ENCODE measurements at regions not wholly inside any gene's neighbourhood (a gene's known extent, or its start where the extent isn't known, plus 50 kb on each side); places are given as distances from the start of the nearest gene placed in this dataset.

DNA sequence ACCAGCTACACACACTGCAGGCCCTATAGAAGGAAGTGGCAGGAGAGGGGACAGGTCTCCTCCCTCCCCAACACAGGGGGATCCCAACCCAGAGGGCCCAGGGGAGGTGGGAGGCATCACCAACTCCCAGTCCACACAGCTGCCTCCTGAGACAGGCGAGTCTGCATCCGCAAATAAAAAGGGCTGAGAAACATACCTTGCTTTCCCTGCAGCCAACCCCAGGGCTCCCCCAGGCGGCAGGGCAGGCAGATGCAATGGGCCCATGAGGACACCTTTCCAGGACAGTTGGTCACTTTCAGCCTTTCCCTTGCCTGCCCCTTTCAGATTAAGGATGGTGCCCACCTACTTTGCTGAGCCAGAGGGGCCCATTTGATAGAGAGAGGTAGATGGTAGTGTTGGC lies 180.0 kb downstream of the BRD1 start:
- DNase-seq (ENCODE audit: low spot score) = no peak
- intact Hi-C loops (cut with DNase I) = no loop called here

DNA sequence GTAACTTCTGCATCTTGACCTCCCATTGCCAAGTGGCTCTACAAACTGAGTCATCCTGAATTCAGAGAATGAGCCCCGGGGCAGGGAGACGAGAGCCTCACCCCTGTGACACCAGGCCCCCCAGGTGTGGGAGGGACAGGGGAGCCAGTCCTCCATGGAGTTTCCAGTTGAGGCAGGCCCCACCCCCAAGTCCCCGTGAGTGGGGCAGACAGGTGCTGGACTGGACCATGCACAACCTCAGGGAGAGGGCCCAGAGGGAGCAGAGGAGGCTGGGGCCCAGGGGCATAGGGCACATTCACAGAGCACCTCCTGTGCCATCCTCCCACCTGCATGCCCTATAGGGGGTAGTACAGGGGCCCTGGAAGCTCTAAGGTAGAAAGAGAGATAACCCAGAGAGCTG lies 180.8 kb downstream of the BRD1 start:
- intact Hi-C loops (cut with DNase I) = no loop called here
- DNase-seq (ENCODE audit: low spot score) = no peak

DNA sequence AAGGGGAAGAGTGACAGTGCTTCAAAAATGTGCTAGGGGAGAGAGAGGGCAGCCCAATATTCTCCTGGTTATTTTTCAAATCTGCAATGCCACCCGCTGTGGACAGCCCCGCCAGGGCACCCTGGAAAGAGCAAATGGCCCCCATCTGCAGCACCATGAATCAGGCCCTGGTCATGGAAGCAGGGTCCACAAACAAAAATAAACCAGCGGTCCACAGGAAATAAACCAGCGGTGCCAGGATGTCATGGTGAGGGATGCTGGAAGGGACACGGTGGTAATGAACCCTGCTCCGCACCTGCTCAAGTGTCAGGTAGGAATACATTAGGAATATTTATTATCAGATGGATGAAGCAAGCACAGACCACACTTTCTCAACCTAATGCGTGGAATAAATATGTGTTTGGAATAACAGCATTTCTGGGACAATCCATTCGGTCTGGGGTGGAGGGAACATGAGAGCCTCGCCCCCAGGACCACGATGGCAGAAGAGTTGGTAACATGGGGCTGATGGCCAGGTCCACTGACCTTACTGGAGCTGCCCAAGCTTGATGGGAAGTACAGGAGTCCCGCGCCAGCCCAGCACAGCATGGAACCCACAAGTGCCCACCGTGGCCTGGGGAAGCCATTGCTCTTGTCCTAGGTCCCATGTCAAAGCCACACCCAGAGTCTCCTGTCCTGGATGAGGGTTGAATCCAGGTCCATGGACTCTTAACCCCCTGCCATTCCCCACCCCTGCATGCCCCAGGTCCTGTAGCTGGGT lies 181.7 kb downstream of the BRD1 start:
- no peak for DNase-seq (ENCODE audit: low spot score)
- intact Hi-C loops (cut with DNase I) = no loop called here

DNA sequence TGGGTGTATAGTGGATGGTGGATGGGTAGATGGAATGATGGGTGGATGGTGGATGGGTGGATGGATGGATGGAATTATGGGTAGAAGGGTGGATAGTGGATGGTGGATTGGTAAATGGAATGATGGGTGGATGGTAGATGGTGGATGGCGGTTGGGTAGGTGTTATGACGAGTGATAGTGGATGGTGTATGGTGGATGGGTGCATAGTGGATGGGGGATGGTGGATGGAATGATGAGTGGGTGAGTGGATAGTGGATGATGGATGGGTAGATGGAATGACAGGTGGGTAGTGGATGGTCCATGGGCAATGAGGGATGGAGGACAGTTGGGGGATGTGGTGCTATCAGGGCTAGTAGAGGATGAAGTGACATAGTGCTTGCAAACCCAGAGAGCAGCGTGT lies 182.4 kb downstream of the BRD1 start:
- intact Hi-C loops (cut with DNase I) = no loop called here

DNA sequence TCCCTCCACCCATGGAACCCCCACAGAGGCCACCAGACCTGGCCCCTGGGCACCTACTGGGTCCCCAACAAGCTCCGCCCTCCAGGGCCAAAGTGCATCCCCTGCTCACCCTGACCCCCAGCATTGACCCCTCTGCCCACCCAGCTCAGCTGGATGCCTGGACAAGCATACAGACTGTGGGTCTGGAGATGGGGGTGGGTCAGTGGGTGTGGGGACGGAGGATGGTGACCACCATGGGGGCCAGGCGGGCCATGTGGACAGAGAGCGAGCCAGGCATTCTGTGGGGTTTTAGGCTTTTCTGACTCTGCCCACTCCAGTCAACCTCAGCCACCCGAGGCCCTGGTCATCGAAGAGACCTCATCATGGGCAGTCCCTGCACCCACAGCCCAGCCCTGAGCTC lies 183.7 kb downstream of the BRD1 start:
- intact Hi-C loops (cut with DNase I) = no loop called here
- no peak for DNase-seq (ENCODE audit: low spot score)

More for the DNA sequence above, 182.4 kb downstream of the BRD1 start:
- DNase-seq (ENCODE audit: low spot score) = no peak

DNA sequence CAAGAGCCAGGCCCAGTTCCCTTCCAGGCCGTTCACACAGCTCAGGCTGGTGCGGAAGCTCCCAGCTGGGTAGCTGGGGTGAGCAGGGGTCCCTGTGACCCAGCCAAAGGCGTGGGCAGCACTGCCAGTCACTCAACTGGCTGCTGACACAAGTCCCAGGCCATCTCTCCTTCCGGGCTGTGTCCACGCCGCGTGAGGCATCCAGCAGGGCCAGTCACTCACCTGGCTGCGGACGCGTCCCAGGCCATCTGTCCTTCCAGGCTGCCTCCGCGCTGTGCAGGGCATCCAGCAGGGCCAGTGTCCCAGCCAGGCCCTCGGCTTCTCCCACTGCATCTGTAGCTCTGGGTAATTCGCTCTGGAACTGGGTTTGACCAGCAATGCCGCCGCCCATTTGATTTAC lies 184.2 kb downstream of the BRD1 start:
- intact Hi-C loops (cut with DNase I) = no loop called here
- no peak for DNase-seq (ENCODE audit: low spot score)

DNA sequence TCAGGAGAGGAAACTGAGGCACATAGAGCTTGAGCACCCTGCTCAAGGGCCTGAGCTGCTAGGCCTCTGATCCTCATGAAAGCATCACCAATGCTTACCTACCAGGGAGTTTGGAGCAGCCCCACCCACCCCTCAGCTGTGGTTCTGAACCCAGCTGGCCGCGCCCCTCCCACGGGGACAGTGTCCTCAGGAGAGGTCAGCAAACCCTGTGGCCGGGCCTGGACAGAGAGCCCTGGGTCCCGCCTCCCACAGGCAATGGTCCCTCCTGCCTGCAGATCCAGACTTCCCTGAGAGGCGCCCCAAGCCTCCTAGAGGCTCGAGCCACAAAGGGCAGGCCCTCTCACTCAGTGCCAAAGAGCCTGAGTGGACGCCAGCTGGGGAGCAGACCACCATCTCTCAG lies 184.9 kb downstream of the BRD1 start:
- intact Hi-C loops (cut with DNase I) = no loop called here
- no peak for DNase-seq (ENCODE audit: low spot score)

DNA sequence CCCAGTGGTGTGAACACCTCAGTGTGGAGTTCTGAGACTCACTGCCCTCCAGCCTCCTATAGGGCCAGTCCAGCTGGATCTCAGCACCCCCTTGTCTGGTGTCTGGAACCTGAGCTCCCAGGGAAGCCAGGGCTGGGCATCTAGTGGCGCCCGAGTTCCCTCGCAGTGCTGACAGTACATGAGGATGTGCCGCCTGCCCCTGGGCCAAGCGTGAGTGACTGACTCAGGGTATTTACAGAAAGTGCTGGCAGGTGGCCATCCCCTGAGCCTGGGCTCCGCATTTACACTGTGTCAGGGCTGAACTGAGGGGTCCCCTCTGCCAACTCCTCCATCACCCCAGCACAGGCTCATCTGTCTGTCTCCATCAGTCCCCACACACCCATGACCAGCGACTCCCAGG lies 185.3 kb downstream of the BRD1 start:
- intact Hi-C loops (cut with DNase I) = no loop called here
- no peak for DNase-seq (ENCODE audit: low spot score)

DNA sequence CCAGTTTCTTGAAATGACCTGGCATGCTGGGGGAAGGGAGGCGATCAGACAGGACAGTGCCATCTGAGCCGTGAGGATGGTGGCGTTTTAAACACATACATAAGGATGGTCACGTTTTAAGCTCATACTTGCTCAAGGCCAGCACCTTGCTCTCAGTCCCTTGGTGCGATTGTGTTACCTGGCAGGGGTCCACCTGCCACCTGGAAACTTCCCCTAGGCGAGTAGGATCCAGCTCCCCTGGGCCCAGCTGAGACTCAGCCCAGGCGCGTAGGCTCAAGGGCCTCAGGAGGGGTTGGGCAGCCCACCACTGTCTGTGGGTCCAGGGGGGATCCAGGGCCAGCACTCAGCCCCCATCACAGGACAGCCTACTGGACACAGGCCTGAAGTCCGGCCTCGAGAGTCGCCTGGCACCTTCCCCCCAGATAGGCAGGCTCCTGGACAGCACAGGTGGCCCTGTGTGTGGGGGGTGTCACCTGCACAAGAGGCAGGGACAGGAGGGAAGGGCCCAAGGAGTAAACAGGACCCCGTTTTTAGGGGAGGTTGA lies 185.8 kb downstream of the BRD1 start:
- intact Hi-C loops (cut with DNase I) = no loop called here
- DNase-seq (ENCODE audit: low spot score) = no peak

DNA sequence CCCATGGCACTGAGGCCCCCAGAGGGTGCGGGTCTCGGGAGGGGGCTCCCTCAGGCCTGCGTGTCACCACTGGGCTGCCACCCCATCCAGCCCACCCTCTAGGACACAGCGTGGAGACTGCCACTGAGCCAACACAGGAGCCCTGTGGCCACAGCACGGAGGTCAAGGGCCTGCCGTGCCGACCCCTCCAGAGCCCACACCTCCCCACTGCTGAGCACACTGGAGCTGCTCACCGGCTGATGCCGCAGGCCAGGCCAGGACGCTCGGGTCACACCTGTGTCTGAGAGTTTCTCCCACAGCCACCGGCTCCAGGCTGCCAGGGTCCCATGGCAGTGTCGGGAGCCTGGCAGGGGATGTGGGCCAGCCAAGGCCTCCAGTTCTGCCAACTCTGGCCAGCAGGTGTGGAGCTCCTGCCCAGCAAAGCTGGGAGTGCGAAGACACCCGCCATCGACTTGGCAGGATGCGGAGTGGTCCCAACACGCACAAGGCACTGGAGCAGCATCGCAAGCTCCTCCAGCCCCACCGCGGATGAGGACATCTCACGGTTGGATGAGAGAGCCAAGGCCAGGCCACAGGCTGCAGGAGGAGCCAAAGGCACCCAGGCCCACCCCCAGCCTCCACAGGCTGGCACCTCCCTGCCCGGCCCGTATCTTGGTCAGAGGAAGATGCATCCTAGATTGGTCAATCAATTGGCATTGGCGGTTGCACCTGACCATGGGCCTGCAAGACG lies 187.1 kb downstream of the BRD1 start:
- DNase-seq (ENCODE audit: low spot score) = no peak
- intact Hi-C loops (cut with DNase I) = no loop called here

DNA sequence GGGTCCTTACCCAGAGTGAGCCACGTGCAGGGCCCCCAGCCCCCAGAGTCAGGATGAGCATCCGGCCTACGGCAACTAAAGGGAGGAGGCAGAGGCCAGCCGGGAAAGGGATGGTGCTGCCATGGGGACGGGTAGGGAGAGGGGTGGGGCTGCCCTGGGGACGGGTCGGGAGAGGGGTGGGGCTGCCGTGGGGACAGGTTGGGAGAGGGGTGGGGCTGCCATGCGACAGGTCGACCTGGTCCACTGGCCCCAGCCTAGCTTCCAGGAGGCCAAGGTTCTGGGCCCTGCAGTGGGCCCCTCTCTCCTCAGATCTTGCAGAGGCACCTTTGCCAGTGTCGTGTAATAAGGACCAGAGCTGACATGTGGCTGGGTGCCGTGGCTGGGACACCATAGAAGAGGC lies 187.7 kb downstream of the BRD1 start:
- intact Hi-C loops (cut with DNase I) = no loop called here
- no peak for DNase-seq (ENCODE audit: low spot score)

DNA sequence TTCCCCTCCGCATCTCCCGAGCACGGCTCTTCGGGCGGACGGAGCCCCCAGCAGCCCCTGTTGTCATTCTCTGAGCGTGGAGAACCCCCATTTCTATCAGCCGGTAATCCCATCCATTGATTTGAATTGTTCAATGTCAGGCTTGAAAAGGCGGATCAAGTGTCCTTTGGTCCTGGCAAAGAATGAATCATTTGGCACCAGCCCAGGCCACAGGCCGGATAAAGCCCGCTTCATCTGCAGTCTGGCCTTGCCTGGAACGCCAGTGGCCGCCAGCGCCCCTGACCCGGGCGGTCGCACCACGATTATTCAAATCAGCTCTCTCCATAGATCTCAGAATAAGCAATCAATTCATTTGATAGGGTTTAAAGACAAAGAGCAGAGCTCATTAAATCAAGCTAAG lies 188.9 kb downstream of the BRD1 start:
- no peak for DNase-seq (ENCODE audit: low spot score)
- intact Hi-C loops (cut with DNase I) = no loop called here

DNA sequence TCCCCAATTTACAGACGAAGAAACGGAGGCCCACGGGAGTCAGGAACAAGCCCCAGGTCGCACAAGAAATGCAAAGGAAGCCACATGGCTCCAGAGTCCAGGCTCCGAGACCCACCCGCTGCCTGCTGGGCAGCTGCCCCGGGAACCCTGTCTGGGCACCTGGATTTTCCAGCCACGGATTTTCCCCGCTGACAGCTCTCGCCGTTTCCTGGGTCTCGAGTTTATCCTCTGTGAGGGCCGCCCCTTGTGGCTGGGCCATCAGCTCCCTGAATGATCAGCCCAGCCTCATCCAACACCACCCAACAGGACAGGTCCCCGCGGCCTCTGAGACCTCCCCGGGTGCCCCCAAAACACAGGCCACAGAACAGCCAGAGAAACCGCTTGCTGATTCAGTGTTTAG lies 189.7 kb downstream of the BRD1 start:
- DNase-seq (ENCODE audit: low spot score) = no peak
- intact Hi-C loops (cut with DNase I) = no loop called here

DNA sequence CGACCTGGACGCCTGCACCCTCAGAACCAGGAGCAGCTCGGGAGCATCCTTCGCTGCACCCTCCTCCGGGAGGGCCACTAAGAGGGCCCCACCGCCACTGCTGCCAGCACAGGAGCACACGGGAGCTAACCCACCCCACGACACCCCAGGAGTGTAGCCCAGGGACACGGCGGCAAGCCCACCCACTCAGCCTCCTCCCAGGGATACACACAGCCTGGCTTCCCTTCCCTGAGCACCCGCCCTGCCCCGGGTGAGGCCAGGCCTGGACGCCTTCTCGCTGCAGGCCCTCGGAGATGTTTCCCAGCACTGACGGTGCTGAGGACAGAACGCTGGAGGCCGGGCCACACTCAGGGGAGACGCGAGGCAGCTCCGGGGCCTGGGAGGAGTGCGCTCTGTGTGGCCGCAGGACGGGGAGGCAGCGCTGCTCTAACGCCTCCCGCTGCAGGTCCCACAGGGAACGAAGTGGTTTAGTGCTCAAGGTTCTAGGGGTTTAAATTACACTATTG lies 190.4 kb downstream of the BRD1 start:
- intact Hi-C loops (cut with DNase I) = no loop called here
- DNase-seq (ENCODE audit: low spot score) = no peak

DNA sequence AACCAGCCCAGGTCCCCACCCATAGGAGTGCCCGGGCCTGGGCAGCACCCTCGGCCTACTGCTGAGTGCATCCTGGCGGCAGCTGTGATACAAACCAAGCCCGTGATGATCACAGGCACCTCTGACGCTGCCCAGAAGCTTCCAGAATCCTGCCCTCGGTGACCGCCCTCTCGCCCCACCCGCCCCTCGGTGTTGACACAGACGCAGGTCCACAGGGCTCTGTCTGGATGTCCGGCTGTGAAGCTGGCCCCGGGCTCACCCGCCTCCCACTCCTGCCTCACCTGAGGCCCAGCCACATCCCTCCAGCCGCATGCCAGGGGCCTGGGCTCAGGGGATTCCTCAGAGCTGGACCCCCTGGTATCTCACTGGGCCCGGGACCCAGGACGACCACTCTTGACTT lies 191.0 kb downstream of the BRD1 start:
- DNase-seq (ENCODE audit: low spot score) = no peak
- intact Hi-C loops (cut with DNase I) = no loop called here

DNA sequence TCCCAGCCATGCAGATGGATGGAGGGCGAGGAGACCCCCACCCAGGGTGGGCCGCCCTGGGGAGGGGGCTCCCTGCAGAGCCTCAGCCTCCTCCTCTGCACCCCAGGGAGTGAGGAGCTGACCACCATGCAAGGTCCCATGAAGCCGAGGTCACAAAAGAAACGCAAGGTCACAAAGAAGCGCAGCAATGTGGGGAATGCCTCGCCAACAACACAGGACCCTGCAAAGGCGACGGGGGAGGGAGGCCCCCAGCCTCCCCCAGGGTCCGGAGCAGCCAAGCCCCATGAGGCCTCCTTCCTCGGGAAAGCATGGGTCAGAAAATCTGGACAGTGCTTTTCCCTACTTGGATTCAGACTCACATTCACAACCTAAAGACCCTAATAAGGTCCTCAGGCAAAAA lies 191.5 kb downstream of the BRD1 start:
- intact Hi-C loops (cut with DNase I) = no loop called here

DNA sequence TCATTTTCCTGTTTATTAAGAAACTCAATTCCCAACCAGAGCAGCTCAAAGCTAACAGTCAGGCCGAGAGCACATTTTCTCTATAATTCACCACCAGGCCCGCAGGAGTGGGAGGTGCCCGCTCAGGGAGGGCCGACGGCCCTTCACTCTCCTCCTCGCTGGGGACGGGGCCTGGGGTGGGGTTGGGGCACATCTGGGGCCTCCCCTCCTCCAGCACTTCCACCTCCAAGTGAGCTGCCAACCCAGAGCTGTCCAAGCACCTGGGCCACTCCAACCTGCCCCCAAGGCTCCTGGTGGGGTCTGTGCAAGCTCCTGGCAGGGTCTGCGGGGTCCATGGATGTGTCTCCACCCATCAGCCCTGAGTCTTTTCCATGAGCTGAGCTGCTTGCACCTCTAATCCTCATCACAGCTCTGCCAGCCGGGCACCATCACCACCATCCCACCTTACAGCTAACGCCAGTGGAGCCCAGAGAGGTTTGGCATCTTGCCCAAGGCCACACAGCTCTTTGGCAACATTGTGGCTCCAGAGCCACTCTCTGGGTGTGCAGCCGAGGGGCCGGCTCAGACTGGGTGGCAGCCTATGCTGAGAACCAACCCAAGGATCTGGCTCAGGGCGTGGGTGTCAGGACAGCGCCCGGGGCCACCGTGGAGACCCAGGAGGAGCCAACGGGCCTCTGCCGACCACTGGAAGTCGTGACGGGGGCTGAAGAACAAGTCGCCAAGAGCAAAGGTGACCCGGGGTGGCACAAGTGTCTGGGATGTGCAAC lies 193.5 kb downstream of the BRD1 start:
- no peak for DNase-seq (ENCODE audit: low spot score)
- intact Hi-C loops (cut with DNase I) = no loop called here

More for the DNA sequence above, 191.5 kb downstream of the BRD1 start:
- no peak for DNase-seq (ENCODE audit: low spot score)

DNA sequence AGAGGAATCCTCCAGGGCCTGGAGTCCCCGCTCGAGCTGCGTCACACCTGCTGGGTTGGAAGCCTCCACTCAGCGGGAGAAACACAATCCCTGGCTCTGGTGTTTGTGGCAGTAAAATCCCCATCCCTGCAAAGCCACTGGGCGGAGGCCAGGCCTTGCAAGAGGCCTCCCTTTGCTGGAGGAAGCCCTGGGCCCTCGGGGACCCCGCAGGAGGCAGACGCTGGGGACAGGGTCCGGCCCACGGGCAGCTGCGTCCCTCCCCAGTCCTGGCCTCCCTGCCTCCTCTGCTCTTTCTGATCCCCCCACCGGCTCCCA lies 194.7 kb downstream of the BRD1 start:
- intact Hi-C loops (cut with DNase I) = no loop called here
- DNase-seq (ENCODE audit: low spot score) = no peak

DNA sequence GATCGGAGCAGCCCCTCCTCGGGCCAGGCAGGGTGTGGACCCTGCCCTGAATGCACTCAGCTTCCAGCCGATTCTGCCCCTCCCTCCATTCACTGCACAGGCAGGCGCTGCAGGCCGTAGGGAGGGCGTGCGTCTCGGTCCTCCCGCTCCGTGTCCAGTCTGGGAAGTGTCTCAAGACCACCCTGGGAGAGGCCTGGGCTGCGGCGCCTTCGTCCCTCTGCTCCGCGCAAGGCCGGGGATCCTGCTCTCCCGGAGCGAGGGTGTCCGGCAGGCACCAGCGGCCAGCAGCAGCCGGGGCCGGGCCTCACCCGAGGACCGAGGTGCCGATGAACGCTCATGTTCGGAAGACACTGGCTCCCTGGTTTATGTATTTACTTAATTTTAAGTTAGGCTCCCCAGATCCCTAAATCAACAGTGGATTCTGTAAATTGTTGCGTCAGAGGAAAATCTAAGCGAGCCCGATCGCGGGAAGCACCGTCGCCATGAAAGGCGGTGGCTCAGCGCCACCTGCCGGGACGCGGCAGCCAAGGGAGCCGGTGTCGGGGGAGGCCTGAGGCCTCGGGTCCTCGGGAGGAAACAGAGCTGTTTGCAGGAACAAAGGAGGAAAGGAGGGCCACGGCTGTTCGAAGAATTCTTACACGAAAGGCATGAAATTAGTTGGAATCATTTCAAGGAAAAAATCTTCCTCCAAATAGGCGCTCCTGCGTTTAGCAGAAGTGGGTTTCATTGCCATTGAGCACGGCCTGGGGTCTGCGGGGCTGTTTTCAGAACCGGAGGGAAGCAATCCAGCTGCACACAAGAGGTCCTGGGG lies 195.3 kb downstream of the BRD1 start:
- DNase-seq (ENCODE audit: low spot score) = no peak

More for the DNA sequence above, 195.3 kb downstream of the BRD1 start:
- intact Hi-C loops (cut with DNase I) = no loop called here
